ENCODE measurements at regions not wholly inside any gene's neighbourhood (a gene's known extent, or its start where the extent isn't known, plus 50 kb on each side); places are given as distances from the start of the nearest gene placed in this dataset.

DNA sequence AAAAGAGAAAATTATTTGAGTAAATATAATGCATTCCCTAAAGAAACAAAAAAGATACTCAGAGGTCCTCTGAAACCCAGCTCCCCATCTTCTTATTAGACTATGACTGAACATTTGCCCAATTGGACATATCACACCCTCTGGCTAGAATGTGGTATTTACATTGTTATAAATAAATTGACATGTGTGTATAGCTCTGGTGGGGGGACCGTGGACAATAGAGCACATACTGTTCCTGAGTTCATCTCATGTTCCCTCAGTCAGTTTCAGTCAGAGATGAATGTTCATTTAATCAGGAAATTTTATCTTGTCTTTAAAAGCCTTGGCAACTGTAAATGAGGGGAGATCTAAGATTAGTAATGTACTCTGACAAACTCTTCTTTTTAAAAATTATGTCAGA lies 459.3 kb upstream of the ADAMTS5 start:
- no peak for TF ChIP-seq EZH2phosphoT487 (IDR thresholded peaks at IDR 0.05; ENCODE audit: borderline replicate concordance, low read length)
- TF ChIP-seq, protein P1, sequence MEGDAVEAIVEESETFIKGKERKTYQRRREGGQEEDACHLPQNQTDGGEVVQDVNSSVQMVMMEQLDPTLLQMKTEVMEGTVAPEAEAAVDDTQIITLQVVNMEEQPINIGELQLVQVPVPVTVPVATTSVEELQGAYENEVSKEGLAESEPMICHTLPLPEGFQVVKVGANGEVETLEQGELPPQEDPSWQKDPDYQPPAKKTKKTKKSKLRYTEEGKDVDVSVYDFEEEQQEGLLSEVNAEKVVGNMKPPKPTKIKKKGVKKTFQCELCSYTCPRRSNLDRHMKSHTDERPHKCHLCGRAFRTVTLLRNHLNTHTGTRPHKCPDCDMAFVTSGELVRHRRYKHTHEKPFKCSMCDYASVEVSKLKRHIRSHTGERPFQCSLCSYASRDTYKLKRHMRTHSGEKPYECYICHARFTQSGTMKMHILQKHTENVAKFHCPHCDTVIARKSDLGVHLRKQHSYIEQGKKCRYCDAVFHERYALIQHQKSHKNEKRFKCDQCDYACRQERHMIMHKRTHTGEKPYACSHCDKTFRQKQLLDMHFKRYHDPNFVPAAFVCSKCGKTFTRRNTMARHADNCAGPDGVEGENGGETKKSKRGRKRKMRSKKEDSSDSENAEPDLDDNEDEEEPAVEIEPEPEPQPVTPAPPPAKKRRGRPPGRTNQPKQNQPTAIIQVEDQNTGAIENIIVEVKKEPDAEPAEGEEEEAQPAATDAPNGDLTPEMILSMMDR (IDR thresholded peaks at IDR 0.05; ENCODE audit: low read depth, low read length, poor library complexity, severe bottlenecking), result no peak
- H3K27me3 ChIP-seq (ENCODE audit: control insufficient read depth, low read length), result no peaks in the 10 kb centered on the region
- no peaks in the 10 kb centered on the region for H3K9me2 ChIP-seq (replicated peaks; ENCODE audit: control insufficient read depth, low read length)
- H3K36me3 ChIP-seq (ENCODE audit: control insufficient read depth, low read length), result no peaks in the 10 kb centered on the region
- H3F3A ChIP-seq (ENCODE audit: control insufficient read depth, insufficient read depth), result no peaks in the 10 kb centered on the region
- no peak overlapping the region for H3K27ac ChIP-seq (ENCODE audit: low read depth, low read length)
- H3K79me2 ChIP-seq (ENCODE audit: control insufficient read depth, low read length), result no peaks in the 10 kb centered on the region
- H4K20me1 ChIP-seq (ENCODE audit: control insufficient read depth, insufficient read depth, low read depth, low read length), result no peaks in the 10 kb centered on the region
- H3K4me2 ChIP-seq (ENCODE audit: low read length), result no peak overlapping the region
- no peaks in the 10 kb centered on the region for H3K4me1 ChIP-seq (ENCODE audit: control insufficient read depth, low read length)
- H3K9me3 ChIP-seq (ENCODE audit: control insufficient read depth, insufficient read depth, low read length), result no peaks in the 10 kb centered on the region
- H3K4me3 ChIP-seq (ENCODE audit: low read length), result no peak overlapping the region

DNA sequence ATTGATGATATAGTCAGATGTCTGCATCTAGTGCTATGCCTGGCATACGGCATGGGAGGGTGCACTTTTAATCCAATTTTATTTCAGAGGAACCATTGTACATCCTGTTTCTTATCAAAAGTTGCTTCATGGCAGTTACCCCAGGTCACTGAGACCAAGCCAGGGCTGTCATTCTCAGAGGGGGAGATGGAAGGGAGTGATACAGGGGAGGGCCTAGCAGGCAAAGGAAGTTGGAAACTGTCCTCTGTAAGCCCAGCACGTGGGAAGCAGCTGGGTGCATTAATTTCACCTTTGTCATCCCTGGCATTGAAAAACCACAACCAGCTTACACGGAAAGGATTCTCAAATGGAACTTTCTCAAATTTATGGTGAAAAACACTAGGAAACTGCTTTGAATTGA lies 458.7 kb upstream of the ADAMTS5 start:
- Histone ChIP-seq H3K36me3 (ENCODE audit: control insufficient read depth, low read length) (no peaks in the 10 kb centered on the region), H3K4me2 (ENCODE audit: low read length) (no peak overlapping the region), H3K27me3 (ENCODE audit: control insufficient read depth, low read length) (no peaks in the 10 kb centered on the region), H3K9me3 (ENCODE audit: control insufficient read depth, insufficient read depth, low read length) (no peaks in the 10 kb centered on the region), H3F3A (ENCODE audit: control insufficient read depth, insufficient read depth) (no peaks in the 10 kb centered on the region), H3K27ac (ENCODE audit: low read depth, low read length) (no peak overlapping the region), H3K79me2 (ENCODE audit: control insufficient read depth, low read length) (no peaks in the 10 kb centered on the region), H3K4me1 (ENCODE audit: control insufficient read depth, low read length) (no peaks in the 10 kb centered on the region), H3K9me2 (replicated peaks; ENCODE audit: control insufficient read depth, low read length) (no peaks in the 10 kb centered on the region), H3K4me3 (ENCODE audit: low read length) (no peak overlapping the region), H4K20me1 (ENCODE audit: control insufficient read depth, insufficient read depth, low read depth, low read length) (no peaks in the 10 kb centered on the region)
- TF ChIP-seq, protein P1 (IDR thresholded peaks at IDR 0.05; ENCODE audit: low read depth, low read length, poor library complexity, severe bottlenecking), result no peak
- TF ChIP-seq EZH2phosphoT487 (IDR thresholded peaks at IDR 0.05; ENCODE audit: borderline replicate concordance, low read length), result no peak

DNA sequence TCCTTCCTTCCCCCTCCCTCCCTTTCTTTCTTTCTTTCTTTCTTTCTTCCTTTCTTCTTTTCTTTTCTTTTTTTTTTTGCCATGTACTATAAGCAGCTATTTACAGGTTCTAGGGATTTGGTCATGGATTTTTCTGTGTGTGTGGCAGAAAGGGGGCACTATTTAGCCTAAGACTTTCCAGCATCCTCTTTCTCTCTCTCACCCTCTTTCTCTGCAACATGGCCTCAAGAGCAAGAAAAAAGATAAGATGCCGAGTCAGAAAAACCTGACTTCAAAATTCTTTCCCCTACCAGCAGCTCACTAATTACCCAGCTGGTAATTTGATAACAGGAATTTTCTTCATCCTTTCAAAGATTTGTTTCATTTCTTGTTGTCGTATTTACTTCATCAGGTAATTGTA lies 458.3 kb upstream of the ADAMTS5 start:
- Histone ChIP-seq H3K4me3 (ENCODE audit: low read length) (no peak overlapping the region), H3K79me2 (ENCODE audit: control insufficient read depth, low read length) (no peaks in the 10 kb centered on the region), H3F3A (ENCODE audit: control insufficient read depth, insufficient read depth) (no peaks in the 10 kb centered on the region), H3K27me3 (ENCODE audit: control insufficient read depth, low read length) (no peaks in the 10 kb centered on the region), H3K36me3 (ENCODE audit: control insufficient read depth, low read length) (no peaks in the 10 kb centered on the region), H4K20me1 (ENCODE audit: control insufficient read depth, insufficient read depth, low read depth, low read length) (no peaks in the 10 kb centered on the region), H3K27ac (ENCODE audit: low read depth, low read length) (no peak overlapping the region), H3K4me2 (ENCODE audit: low read length) (no peak overlapping the region), H3K4me1 (ENCODE audit: control insufficient read depth, low read length) (no peaks in the 10 kb centered on the region), H3K9me3 (ENCODE audit: control insufficient read depth, insufficient read depth, low read length) (no peaks in the 10 kb centered on the region), H3K9me2 (replicated peaks; ENCODE audit: control insufficient read depth, low read length) (no peaks in the 10 kb centered on the region)
- no peak for TF ChIP-seq EZH2phosphoT487 (IDR thresholded peaks at IDR 0.05; ENCODE audit: borderline replicate concordance, low read length)
- TF ChIP-seq, protein P1 (IDR thresholded peaks at IDR 0.05; ENCODE audit: low read depth, low read length, poor library complexity, severe bottlenecking), result no peak

DNA sequence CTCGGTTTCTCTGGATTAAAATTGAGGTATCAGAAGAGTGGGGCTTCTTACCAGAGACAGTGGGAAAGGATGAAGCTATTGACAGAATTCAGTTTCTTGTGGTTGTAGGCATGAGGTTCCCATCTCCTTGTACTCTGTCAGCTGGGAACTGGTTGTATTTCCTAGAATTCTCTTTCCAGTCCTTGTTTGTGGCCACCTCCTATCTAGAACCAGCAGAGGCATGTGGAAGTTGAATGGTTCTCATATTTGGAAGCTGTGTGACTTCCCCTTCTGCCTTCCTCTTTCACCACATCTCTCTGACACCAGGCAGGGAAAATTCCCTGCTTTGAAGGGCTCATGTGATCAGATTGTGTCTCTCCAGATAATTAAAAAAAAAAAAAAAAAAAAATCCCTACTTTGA lies 457.7 kb upstream of the ADAMTS5 start:
- no peaks in the 10 kb centered on the region for H3K27me3 ChIP-seq (ENCODE audit: control insufficient read depth, low read length)
- no peak for TF ChIP-seq EZH2phosphoT487 (IDR thresholded peaks at IDR 0.05; ENCODE audit: borderline replicate concordance, low read length)
- TF ChIP-seq, protein P1 (IDR thresholded peaks at IDR 0.05; ENCODE audit: low read depth, low read length, poor library complexity, severe bottlenecking), result no peak
- H3K9me2 ChIP-seq (replicated peaks; ENCODE audit: control insufficient read depth, low read length), result no peaks in the 10 kb centered on the region
- H3F3A ChIP-seq (ENCODE audit: control insufficient read depth, insufficient read depth), result no peaks in the 10 kb centered on the region
- H3K36me3 ChIP-seq (ENCODE audit: control insufficient read depth, low read length), result no peaks in the 10 kb centered on the region
- no peak overlapping the region for H3K4me2 ChIP-seq (ENCODE audit: low read length)
- H3K79me2 ChIP-seq (ENCODE audit: control insufficient read depth, low read length), result no peaks in the 10 kb centered on the region
- H3K27ac ChIP-seq (ENCODE audit: low read depth, low read length), result no peak overlapping the region
- H3K4me1 ChIP-seq (ENCODE audit: control insufficient read depth, low read length), result no peaks in the 10 kb centered on the region
- no peaks in the 10 kb centered on the region for H4K20me1 ChIP-seq (ENCODE audit: control insufficient read depth, insufficient read depth, low read depth, low read length)
- no peak overlapping the region for H3K4me3 ChIP-seq (ENCODE audit: low read length)
- no peaks in the 10 kb centered on the region for H3K9me3 ChIP-seq (ENCODE audit: control insufficient read depth, insufficient read depth, low read length)
